H9 (cell line): ENCODE measurements at regions not wholly inside any gene's neighbourhood (a gene's known extent, or its start where the extent isn't known, plus 50 kb on each side); places are given as distances from the start of the nearest gene placed in this dataset.

ENCODE experiments used
- DNase-seq: peaks from one replicate; pipeline ENCODE4 v3.0.0-alpha.2; 2017
- H2AFZ ChIP-seq: one replicate; pipeline ENCODE4 v1.6.1; 2013; ENCODE audit warnings: mild to moderate bottlenecking, low read length, control low read depth, moderate library complexity
- H2AK5ac ChIP-seq: 2 replicates; pipeline ENCODE4 v1.6.1; 2013; ENCODE audit warnings: low read length, control low read depth, mixed read lengths; ENCODE audit not compliant: insufficient read length
- H2BK120ac ChIP-seq: one replicate; pipeline ENCODE4 v1.6.1; 2013; ENCODE audit warnings: low read depth, mild to moderate bottlenecking, low read length, control low read depth, inconsistent platforms; ENCODE audit not compliant: poor library complexity, severe bottlenecking
- H2BK12ac ChIP-seq: 2 replicates; pipeline ENCODE4 v1.6.1; 2013; ENCODE audit warnings: low read length, control low read depth, mixed read lengths, low read depth; ENCODE audit not compliant: insufficient read length
- H2BK15ac ChIP-seq: 2 replicates; pipeline ENCODE4 v1.6.1; 2013; ENCODE audit warnings: low read depth, low read length, control low read depth
- H2BK20ac ChIP-seq: one replicate; pipeline ENCODE4 v1.6.1; 2013; ENCODE audit warnings: low read depth, mild to moderate bottlenecking, low read length, control low read depth, inconsistent platforms; ENCODE audit not compliant: poor library complexity, severe bottlenecking
- H2BK5ac ChIP-seq: 2 replicates; pipeline ENCODE4 v1.6.1; 2013; ENCODE audit warnings: low read length, control low read depth, mixed read lengths; ENCODE audit not compliant: insufficient read length
- H3K14ac ChIP-seq: 2 replicates; pipeline ENCODE4 v1.6.1; 2013; ENCODE audit warnings: low read length, control low read depth; ENCODE audit not compliant: insufficient read depth
- H3K18ac ChIP-seq: 2 replicates; pipeline ENCODE4 v1.6.1; 2013; ENCODE audit warnings: low read depth, mild to moderate bottlenecking, mixed read lengths, low read length, control low read depth; ENCODE audit not compliant: insufficient read length
- H3K23ac ChIP-seq: 2 replicates; pipeline ENCODE4 v1.6.1; 2013; ENCODE audit warnings: low read length, control low read depth, mixed read lengths, low read depth; ENCODE audit not compliant: insufficient read length
- H3K23me2 ChIP-seq: 2 replicates; pipeline ENCODE4 v1.6.1; 2013; ENCODE audit warnings: low read depth, mild to moderate bottlenecking, mixed read lengths, low read length, control low read depth; ENCODE audit not compliant: insufficient read length, poor library complexity, severe bottlenecking
- H3K27ac ChIP-seq: 2 replicates; pipeline ENCODE4 v1.5.1; 2013; ENCODE audit warnings: low read length, control low read depth, mixed read lengths, low read depth; ENCODE audit not compliant: insufficient read length
- H3K27me3 ChIP-seq: 2 replicates; pipeline ENCODE4 v1.6.1; 2013; ENCODE audit warnings: low read length, control low read depth, inconsistent platforms; ENCODE audit not compliant: insufficient read depth
- H3K4ac ChIP-seq: 2 replicates; pipeline ENCODE4 v1.6.1; 2013; ENCODE audit warnings: low read depth, mild to moderate bottlenecking, control low read depth, inconsistent platforms, low read length, moderate library complexity
- H3K4me1 ChIP-seq: 2 replicates; pipeline ENCODE4 v1.6.1; 2013; ENCODE audit warnings: low read length, control low read depth, inconsistent platforms; ENCODE audit not compliant: insufficient read depth
- H3K4me2 ChIP-seq: 2 replicates; pipeline ENCODE4 v1.6.1; 2013; ENCODE audit warnings: low read length, control low read depth, mixed read lengths; ENCODE audit not compliant: insufficient read length, insufficient read depth
- H3K56ac ChIP-seq: 2 replicates; pipeline ENCODE4 v1.6.1; 2013; ENCODE audit warnings: low read depth, mild to moderate bottlenecking, mixed read lengths, low read length, control low read depth; ENCODE audit not compliant: insufficient read length
- H3K79me1 ChIP-seq: 2 replicates; pipeline ENCODE4 v1.6.1; 2013; ENCODE audit warnings: low read depth, mild to moderate bottlenecking, moderate library complexity, low read length, control low read depth, inconsistent platforms; ENCODE audit not compliant: insufficient read depth, poor library complexity, severe bottlenecking
- H3K79me2 ChIP-seq: 2 replicates; pipeline ENCODE4 v1.6.1; 2013; ENCODE audit warnings: low read length, control low read depth, inconsistent platforms; ENCODE audit not compliant: insufficient read depth
- H3K9ac ChIP-seq: 2 replicates; pipeline ENCODE4 v1.6.1; 2013; ENCODE audit warnings: low read length, control low read depth, mixed read lengths; ENCODE audit not compliant: insufficient read length; ENCODE audit errors: extremely low read depth
- H3K9me3 ChIP-seq: one replicate; pipeline ENCODE4 v1.6.1; 2013; ENCODE audit warnings: low read depth, low read length, inconsistent platforms; ENCODE audit not compliant: control insufficient read depth
- H3T11ph ChIP-seq: one replicate; pipeline ENCODE4 v1.6.1; 2013; ENCODE audit warnings: mild to moderate bottlenecking, low read length, control low read depth, inconsistent platforms
- H4K20me1 ChIP-seq: one replicate; pipeline ENCODE4 v1.6.1; 2013; ENCODE audit not compliant: control insufficient read depth, insufficient read length, insufficient read depth
- H4K5ac ChIP-seq: 2 replicates; pipeline ENCODE4 v1.6.1; 2013; ENCODE audit warnings: low read depth, mild to moderate bottlenecking, mixed read lengths, low read length, control low read depth; ENCODE audit not compliant: insufficient read length
- H4K8ac ChIP-seq: replicated peaks from 2 replicates; pipeline ENCODE4 v1.6.1; 2013; ENCODE audit warnings: low read length, control low read depth, mixed read lengths, low read depth; ENCODE audit not compliant: insufficient read length
- H4K91ac ChIP-seq: 2 replicates; pipeline ENCODE4 v1.6.1; 2013; ENCODE audit warnings: low read depth, mild to moderate bottlenecking, moderate library complexity, mixed read lengths, low read length, control low read depth; ENCODE audit not compliant: insufficient read length
- H3K27ac Mint-ChIP-seq, 3 experiments: 2 replicates in 2 of 3; 3 replicates in 1 of 3; pipeline ENCODE4 v1.8.0; 2020 to 2021; ENCODE audit warnings: mixed read lengths in 3 of 3, mild to moderate bottlenecking in 1 of 3, moderate library complexity in 1 of 3
- H3K27me3 Mint-ChIP-seq: 2 replicates; pipeline ENCODE4 v1.8.0; 2021; ENCODE audit warnings: low read depth, mild to moderate bottlenecking, moderate library complexity, mixed read lengths
- H3K36me3 Mint-ChIP-seq, 3 experiments: 2 replicates in 2 of 3; 3 replicates in 1 of 3; pipeline ENCODE4 v1.8.0; 2020 to 2021; ENCODE audit warnings: low read depth in 3 of 3, mixed read lengths in 3 of 3; ENCODE audit not compliant: insufficient read depth in 1 of 3
- H3K4me1 Mint-ChIP-seq, 2 experiments: 2 replicates each; pipeline ENCODE4 v1.8.0; 2020; ENCODE audit warnings: mixed read lengths in 2 of 2
- H3K4me3 Mint-ChIP-seq, 2 experiments: 2 replicates in 1 of 2; 3 replicates in 1 of 2; pipeline ENCODE4 v1.8.0; 2020 to 2021; ENCODE audit warnings: mild to moderate bottlenecking in 2 of 2, mixed read lengths in 2 of 2, moderate library complexity in 1 of 2
- H3K9me3 Mint-ChIP-seq, 2 experiments: 2 replicates in 1 of 2; 3 replicates in 1 of 2; pipeline ENCODE4 v1.8.0; 2020; ENCODE audit warnings: mild to moderate bottlenecking in 2 of 2, mixed read lengths in 2 of 2, moderate library complexity in 1 of 2
- CTCF ChIP-seq: fragments of 200-600 bp; sonication (generic); conservative IDR thresholded peaks from 3 replicates; pipeline ENCODE4 v1.8.0; 2021; ENCODE audit warnings: antibody characterized with exemption, mild to moderate bottlenecking
- WGBS: extraction: QIAGEN DNeasy Blood & Tissue Kit; methylation state at CpG from one replicate; pipeline ENCODE4 v1.1.7; 2013; ENCODE audit warnings: missing lambda C conversion rate, low lambda C conversion rate, mixed read lengths; ENCODE audit not compliant: insufficient read length; ENCODE audit errors: extremely low coverage; 5-methylcytosine and 5-hydroxymethylcytosine counted together

- H2AFZ ChIP-seq = no peak overlapping the region
These were observed 123.2 kb upstream of the MAX start for GRCh38 chr14:65225299-65226159.

More at GRCh38 chr14:65225299-65226159, 123.2 kb upstream of the MAX start:
- no peak overlapping the region for H3K9ac ChIP-seq
- H3K23me2 ChIP-seq = no peaks in the 10 kb centered on the region
- no peak overlapping the region for H2AK5ac ChIP-seq
- H3K9me3 ChIP-seq = no peaks in the 10 kb centered on the region
- H3K14ac ChIP-seq = no peak overlapping the region
- H3T11ph ChIP-seq = no peak overlapping the region
- no peaks in the 10 kb centered on the region for H3K79me1 ChIP-seq
- H2BK20ac ChIP-seq = no peak overlapping the region
- H3K79me2 ChIP-seq = no peaks in the 10 kb centered on the region
- H3K4me1 ChIP-seq = peaks cover 11% of the 10 kb centered on the region; the same call in 1 of the 2 replicates
- no peak overlapping the region for H3K18ac ChIP-seq
- no peaks in the 10 kb centered on the region for H4K20me1 ChIP-seq
- no peak overlapping the region for H3K56ac ChIP-seq
- Mint-ChIP-seq H3K27me3 (no peaks in the 10 kb centered on the region; the same call in 1 of the 2 replicates), H3K27ac (peak overlapping the region in 2 of 3 experiments; percentile 27 to 57; a peak in 3 of 7 replicates), H3K9me3 (no peaks in the 10 kb centered on the region; a peak in 1 of 5 replicates), H3K36me3 (no peaks in the 10 kb centered on the region), H3K4me1 (peaks cover 58 to 63% of the 10 kb centered on the region in 2 experiments), H3K4me3 (no peak overlapping the region)
- H3K4ac ChIP-seq = no peak overlapping the region
- no peak overlapping the region for H2BK12ac ChIP-seq
- WGBS = no CpG with 5 or more reads among the region's 9 CpGs
- H4K91ac ChIP-seq = no peak overlapping the region
- no peak overlapping the region for H3K27ac ChIP-seq
- no peak overlapping the region for H2BK120ac ChIP-seq
- no peak overlapping the region for H3K4me2 ChIP-seq
- DNase-seq = no peak
- H4K5ac ChIP-seq = no peak overlapping the region
- no peaks in the 10 kb centered on the region for H3K27me3 ChIP-seq
- H2BK5ac ChIP-seq = no peak overlapping the region
- no peak overlapping the region for H3K23ac ChIP-seq
- H2BK15ac ChIP-seq = no peak overlapping the region
- no peak overlapping the region for H4K8ac ChIP-seq
- TF ChIP-seq CTCF = no peak
